HG02938 (cell line): ENCODE measurements at regions not wholly inside any gene's neighbourhood (a gene's known extent, or its start where the extent isn't known, plus 50 kb on each side); places are given as distances from the start of the nearest gene placed in this dataset.

Source experiments
- ATAC-seq: cut with Tn5 transposase; IDR thresholded peaks from one replicate; pipeline ENCODE4 v1.9.1; 2021; ENCODE audit warnings: mild to moderate bottlenecking, moderate library complexity; ENCODE audit not compliant: unreplicated experiment

- no peak for ATAC-seq
Measured at GRCh38 chr16:56140645-56141044, 50.6 kb upstream of the GNAO1 start.

- ATAC-seq, result no peak
Measured at GRCh38 chr16:56137269-56137668, 54.0 kb upstream of the GNAO1 start.

- ATAC-seq, result no peak
Measured at GRCh38 chr16:56136256-56136655, 55.0 kb upstream of the GNAO1 start.

- ATAC-seq, result no peak
Measured at GRCh38 chr16:56134790-56135189, 56.5 kb upstream of the GNAO1 start.

- ATAC-seq, result no peak
Measured at GRCh38 chr16:56125922-56126321, 65.4 kb upstream of the GNAO1 start.

GRCh38 chr16:56122251-56122650 is 69.0 kb upstream of the GNAO1 start:
- ATAC-seq, result no peak

GRCh38 chr16:56121156-56121500 is 70.2 kb upstream of the GNAO1 start:
- no peak for ATAC-seq

GRCh38 chr16:56120447-56121155 is 70.7 kb upstream of the GNAO1 start:
- ATAC-seq, result no peak

- ATAC-seq, result peak; percentile 75
Measured at GRCh38 chr16:56119133-56119532, 72.2 kb upstream of the GNAO1 start.

- no peak for ATAC-seq
Measured at GRCh38 chr16:56116577-56116964, 74.7 kb upstream of the GNAO1 start.

- no peak for ATAC-seq
Measured at GRCh38 chr16:56115817-56116576, 75.3 kb upstream of the GNAO1 start.

GRCh38 chr16:56113223-56113622 is 78.1 kb upstream of the GNAO1 start:
- ATAC-seq, result no peak

- no peak for ATAC-seq
Measured at GRCh38 chr16:56111100-56111499, 80.2 kb upstream of the GNAO1 start.

GRCh38 chr16:56109994-56110393 is 81.3 kb upstream of the GNAO1 start:
- no peak for ATAC-seq

- ATAC-seq, result no peak
Measured at GRCh38 chr16:56109205-56109604, 82.1 kb upstream of the GNAO1 start.

- ATAC-seq, result no peak
Measured at GRCh38 chr16:56108724-56109123, 82.6 kb upstream of the GNAO1 start.

- no peak for ATAC-seq
Measured at GRCh38 chr16:56108056-56108471, 83.2 kb upstream of the GNAO1 start.

GRCh38 chr16:56106527-56106926 is 84.8 kb upstream of the GNAO1 start:
- no peak for ATAC-seq

- ATAC-seq, result no peak
Measured at GRCh38 chr16:56102906-56103305, 88.4 kb upstream of the GNAO1 start.

- no peak for ATAC-seq
Measured at GRCh38 chr16:56102183-56102686, 89.1 kb upstream of the GNAO1 start.

GRCh38 chr16:56101480-56101879 is 89.8 kb upstream of the GNAO1 start:
- ATAC-seq, result no peak

GRCh38 chr16:56097306-56097705 is 94.0 kb upstream of the GNAO1 start:
- ATAC-seq, result no peak
